Inferior parietal cortex (tissue), 1 donor: ENCODE measurements at regions not wholly inside any gene's neighbourhood (a gene's known extent, or its start where the extent isn't known, plus 50 kb on each side); places are given as distances from the start of the nearest gene placed in this dataset.

Source experiments
- DNase-seq: peaks from one replicate; pipeline ENCODE4 v3.0.0-alpha.2; 2016; ENCODE audit errors: extremely low spot score

GRCh38 chr22:48434868-48435250 is 1392.8 kb downstream of the BRD1 start:
- DNase-seq, result no peak

- DNase-seq, result no peak
These were observed 1393.4 kb downstream of the BRD1 start for GRCh38 chr22:48434156-48434867.

GRCh38 chr22:48433647-48434046 is 1394.0 kb downstream of the BRD1 start:
- no peak for DNase-seq

GRCh38 chr22:48432781-48433518 is 1394.7 kb downstream of the BRD1 start:
- DNase-seq, result no peak

- DNase-seq, result no peak
These were observed 1395.9 kb downstream of the BRD1 start for GRCh38 chr22:48431536-48432315.

- no peak for DNase-seq
These were observed 1396.7 kb downstream of the BRD1 start for GRCh38 chr22:48431014-48431413.

GRCh38 chr22:48429446-48430020 is 1398.1 kb downstream of the BRD1 start:
- no peak for DNase-seq

GRCh38 chr22:48428631-48429371 is 1398.9 kb downstream of the BRD1 start:
- DNase-seq, result no peak

GRCh38 chr22:48427731-48428211 is 1399.9 kb downstream of the BRD1 start:
- no peak for DNase-seq

GRCh38 chr22:48426466-48427380 is 1401.0 kb downstream of the BRD1 start:
- DNase-seq, result no peak

- no peak for DNase-seq
These were observed 1402.0 kb downstream of the BRD1 start for GRCh38 chr22:48425641-48426040.

- no peak for DNase-seq
These were observed 1402.6 kb downstream of the BRD1 start for GRCh38 chr22:48425091-48425506.

GRCh38 chr22:48424661-48425060 is 1403.0 kb downstream of the BRD1 start:
- DNase-seq, result no peak

GRCh38 chr22:48424201-48424627 is 1403.5 kb downstream of the BRD1 start:
- DNase-seq, result no peak

GRCh38 chr22:48423481-48423911 is 1404.2 kb downstream of the BRD1 start:
- no peak for DNase-seq

- DNase-seq, result no peak
These were observed 1404.7 kb downstream of the BRD1 start for GRCh38 chr22:48422900-48423480.

- no peak for DNase-seq
These were observed 1408.8 kb downstream of the BRD1 start for GRCh38 chr22:48418831-48419230.

GRCh38 chr22:48417225-48418070 is 1410.2 kb downstream of the BRD1 start:
- DNase-seq, result no peak
